Right ventricle myocardium inferior (tissue), 1 donor: ENCODE measurements at regions not wholly inside any gene's neighbourhood (a gene's known extent, or its start where the extent isn't known, plus 50 kb on each side); places are given as distances from the start of the nearest gene placed in this dataset.

Experiments used
- ATAC-seq: fragments of 200-7000 bp; cut with Tn5 transposase; one replicate; pipeline ENCODE4 v1.9.1; 2020; ENCODE audit warnings: mild to moderate bottlenecking, moderate library complexity
- DNase-seq: peaks from one replicate; pipeline ENCODE4 v3.0.0; 2021; ENCODE audit errors: missing footprints
- intact Hi-C: fragments of 100-400 bp; cut with DNase I; formaldehyde crosslinking; loops from one replicate; pipeline ENCODE4 v1.11.0; 2022
- donor health status: DM: no; HTN: yes; CAD: no; lungs with severe emphysema.

- no peak for DNase-seq
- ATAC-seq: peak; percentile 33
These were observed 272.4 kb upstream of the TPM1 start for GRCh38 chr15:62770111-62770660.

DNA sequence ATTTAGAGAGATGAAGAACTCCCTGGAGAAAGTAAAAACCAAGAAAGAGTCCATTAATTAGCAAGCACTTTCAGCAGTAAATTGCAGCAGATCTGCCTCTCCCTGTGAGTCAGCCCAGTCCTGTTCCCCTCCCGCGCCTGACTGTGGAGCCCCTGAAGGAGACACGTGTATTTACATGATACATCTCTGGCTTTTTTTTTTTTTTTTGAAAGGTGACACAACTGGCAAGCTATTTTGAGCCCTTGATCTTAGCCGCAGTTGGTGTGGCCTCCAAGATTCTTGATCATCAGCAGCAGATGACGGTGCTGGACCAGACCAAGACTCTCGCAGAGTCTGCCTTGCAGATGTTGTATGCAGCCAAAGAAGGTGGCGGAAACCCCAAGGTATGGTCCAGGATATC lies 271.8 kb upstream of the TPM1 start:
- intact Hi-C loops: no loop called here
- DNase-seq (no peak), ATAC-seq (no peak)

More at GRCh38 chr15:62770111-62770660, 272.4 kb upstream of the TPM1 start:
- intact Hi-C loops: no loop called here

GRCh38 chr15:62771234-62771633 lies 271.3 kb upstream of the TPM1 start:
- no peak for ATAC-seq

DNA sequence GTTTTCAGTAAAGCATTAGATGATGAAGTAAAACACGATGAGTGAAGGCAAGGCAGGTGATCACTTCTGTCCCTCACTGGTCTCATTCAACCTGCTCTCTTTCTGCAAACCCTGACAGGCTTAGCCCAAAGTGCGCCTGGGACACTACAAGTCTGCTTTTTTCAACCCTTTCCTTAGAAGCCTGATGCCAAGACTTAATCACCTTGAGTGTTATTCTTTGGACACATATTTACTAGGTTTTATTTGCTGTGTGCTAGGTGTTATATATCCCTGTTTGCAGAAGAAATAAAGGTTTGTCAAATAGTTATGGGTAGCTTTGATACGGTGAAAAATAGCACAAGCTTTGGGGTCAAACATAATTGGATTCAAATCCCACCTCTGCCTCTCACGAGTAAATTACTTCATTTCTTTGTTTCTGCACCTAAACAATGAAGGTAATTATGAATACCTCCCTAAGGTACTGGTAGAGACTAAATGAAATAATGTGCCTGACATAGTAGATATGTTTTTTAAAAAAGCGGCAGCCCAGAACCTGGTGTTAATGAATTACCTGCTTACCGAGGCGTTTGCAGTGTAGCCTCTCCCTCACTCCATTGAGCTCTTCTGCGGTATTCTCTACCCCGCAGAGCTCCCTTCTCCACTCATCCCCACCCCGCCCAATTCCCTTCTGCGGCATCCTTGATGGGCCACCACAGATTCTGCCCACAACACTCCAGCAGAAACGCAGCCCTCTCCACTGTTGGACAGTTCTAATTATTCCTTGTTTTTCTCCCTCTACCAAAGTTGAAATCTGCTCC lies 269.0 kb upstream of the TPM1 start:
- no peak for DNase-seq
- intact Hi-C loops: no loop called here
- no peak for ATAC-seq

More at GRCh38 chr15:62771234-62771633, 271.3 kb upstream of the TPM1 start:
- no peak for DNase-seq
- intact Hi-C loops: no loop called here

DNA sequence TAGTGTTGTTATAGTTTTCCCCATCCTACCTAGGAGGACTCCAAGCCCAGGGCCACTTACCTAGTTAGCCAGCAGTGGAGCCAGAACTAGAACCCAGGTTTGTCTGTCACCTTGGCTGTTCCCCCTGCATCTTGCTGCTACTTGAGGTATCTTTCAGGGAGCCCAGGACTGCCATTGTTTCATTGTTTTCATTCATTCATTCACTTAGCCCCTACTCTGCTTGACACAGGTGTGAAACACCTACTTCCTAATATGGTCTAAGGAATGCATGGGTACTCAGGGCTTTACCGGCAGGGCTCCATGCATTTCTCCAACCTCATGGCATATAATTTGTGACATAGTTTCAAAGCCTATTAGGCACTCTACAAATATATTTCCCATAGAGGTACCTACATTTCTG lies 266.6 kb upstream of the TPM1 start:
- intact Hi-C loops: no loop called here
- ATAC-seq (no peak), DNase-seq (no peak)

GRCh38 chr15:62777671-62778070 lies 264.9 kb upstream of the TPM1 start:
- ATAC-seq (no peak), DNase-seq (no peak)
- intact Hi-C loops: no loop called here

DNA sequence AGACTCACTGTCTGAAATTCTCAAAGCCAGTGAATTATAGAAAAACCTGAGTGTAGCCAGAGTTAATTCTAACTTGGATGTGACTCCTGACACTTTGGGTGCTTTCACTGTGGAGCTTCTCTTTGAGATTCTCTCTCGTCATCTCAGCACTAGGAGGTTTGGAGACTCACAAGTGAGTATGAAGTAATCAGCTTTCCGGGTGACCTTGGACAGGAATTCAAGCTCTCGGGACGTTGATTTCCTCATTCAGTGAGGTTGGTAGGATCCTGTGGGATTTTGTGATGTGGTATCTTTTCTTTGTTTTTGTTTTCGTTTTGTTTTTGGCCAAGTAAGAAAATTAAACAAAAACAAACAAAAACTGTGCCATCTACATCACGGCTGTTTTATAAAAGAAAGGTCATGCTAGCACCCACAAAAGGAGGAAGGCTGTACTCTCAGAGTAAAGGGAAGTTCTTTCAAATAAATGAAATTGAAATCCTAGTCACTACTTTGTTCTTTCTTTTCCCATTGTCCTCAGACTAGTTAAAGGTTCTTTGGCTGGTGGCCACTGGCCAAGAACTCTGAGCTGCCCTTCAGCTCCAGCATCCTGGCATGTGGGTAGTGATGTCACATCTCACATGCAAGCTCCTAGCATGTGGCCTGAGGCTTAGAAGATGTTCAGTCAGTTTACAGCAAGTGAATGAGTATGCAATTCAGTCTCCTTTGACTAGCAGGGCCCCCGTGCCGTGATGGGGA lies 263.3 kb upstream of the TPM1 start:
- ATAC-seq: no peak
- intact Hi-C loops: no loop called here
- no peak for DNase-seq

GRCh38 chr15:62779899-62780298 lies 262.6 kb upstream of the TPM1 start:
- ATAC-seq (no peak), DNase-seq (no peak)
- intact Hi-C loops: loop anchor here (5.0 kb wide), 1 partner anchor 117 kb away; no protein-coding TSS in a partner anchor

- no peak for DNase-seq
- intact Hi-C loops: loop anchor here (5.0 kb wide), 1 partner anchor 116 kb away; no protein-coding TSS in a partner anchor
- ATAC-seq: peak; percentile 17
These were observed 261.5 kb upstream of the TPM1 start for GRCh38 chr15:62781081-62781497.

GRCh38 chr15:62782071-62782841 lies 260.3 kb upstream of the TPM1 start:
- ATAC-seq (peak; percentile 92), DNase-seq (peak; percentile 80)
- intact Hi-C loops: loop anchor here (1.0 to 5.0 kb wide), 4 partner anchors 61 to 311 kb away; no protein-coding TSS in a partner anchor

- ATAC-seq (no peak), DNase-seq (no peak)
- intact Hi-C loops: loop anchor here (1.0 to 5.0 kb wide), 4 partner anchors 60 to 310 kb away; no protein-coding TSS in a partner anchor
These were observed 259.7 kb upstream of the TPM1 start for GRCh38 chr15:62782896-62783295.

GRCh38 chr15:62783303-62783957 lies 259.1 kb upstream of the TPM1 start:
- ATAC-seq: no peak
- no peak for DNase-seq
- intact Hi-C loops: loop anchor here (2.0 to 5.0 kb wide), 2 partner anchors 59 to 114 kb away; no protein-coding TSS in a partner anchor

DNA sequence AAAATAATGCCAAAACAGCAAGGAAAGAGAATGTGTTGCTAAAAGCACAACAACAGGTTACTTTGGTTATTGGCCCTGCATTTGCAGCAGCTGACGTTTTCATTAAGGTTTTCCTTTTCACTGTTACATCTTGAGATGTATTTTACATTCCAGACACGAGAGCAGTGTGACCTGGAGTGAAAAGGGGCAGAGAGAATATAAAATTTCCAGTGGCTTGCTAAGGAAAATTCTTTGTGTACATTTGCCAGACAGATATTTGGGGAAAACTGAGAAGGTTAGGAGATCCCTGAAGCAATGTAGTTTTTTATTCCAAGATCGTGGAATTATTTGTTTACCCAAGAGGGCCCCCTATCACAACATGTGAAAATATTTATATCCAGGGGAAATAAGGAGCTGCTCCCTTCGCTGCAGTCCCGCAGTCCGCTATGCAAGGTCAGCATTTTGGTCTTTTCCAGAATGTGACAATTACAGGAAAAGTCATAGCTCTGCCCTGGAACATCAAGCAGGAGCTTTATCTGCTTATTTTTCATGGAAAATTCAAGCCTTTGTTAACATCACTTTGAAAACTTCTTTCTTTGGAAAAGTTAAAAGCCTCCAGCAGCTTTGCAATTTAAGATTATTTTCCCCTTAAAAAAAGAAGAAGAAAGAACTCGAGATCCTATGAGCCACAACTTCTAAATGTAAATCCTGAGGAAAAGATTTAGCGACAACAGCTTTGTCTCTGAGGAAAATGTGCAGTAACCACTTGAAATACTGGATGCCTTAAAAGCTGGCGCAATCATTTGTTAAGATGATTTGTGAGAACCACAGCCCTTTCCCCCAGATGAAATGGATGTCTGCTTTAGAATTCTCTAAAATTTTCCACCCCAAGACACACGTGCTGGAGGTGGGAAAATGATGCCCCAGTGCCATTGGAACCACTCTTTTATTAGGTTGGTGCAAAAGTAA lies 256.4 kb upstream of the TPM1 start:
- no peak for DNase-seq
- no peak for ATAC-seq
- intact Hi-C loops: no loop called here

DNA sequence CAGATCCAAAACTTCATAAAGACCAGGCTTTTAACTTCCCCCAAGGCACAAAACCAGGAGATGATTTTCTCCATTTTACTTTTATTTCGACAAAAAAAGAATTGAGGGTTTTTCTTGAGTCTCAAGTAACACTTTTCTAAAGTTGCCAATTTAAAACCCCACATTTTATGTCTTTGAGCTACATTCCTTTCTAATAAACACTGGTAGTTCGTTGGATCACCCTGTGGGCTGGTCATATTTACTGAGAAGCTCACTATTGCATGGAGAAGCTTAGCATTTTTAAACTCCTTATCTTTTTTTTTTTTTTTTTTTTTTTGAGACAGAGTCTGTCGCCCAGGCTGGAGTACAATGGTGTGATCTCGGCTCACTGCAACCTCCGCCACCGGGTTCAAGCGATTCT lies 255.1 kb upstream of the TPM1 start:
- no peak for ATAC-seq
- DNase-seq: no peak
- intact Hi-C loops: no loop called here

GRCh38 chr15:62788224-62788623 lies 254.3 kb upstream of the TPM1 start:
- intact Hi-C loops: no loop called here

DNA sequence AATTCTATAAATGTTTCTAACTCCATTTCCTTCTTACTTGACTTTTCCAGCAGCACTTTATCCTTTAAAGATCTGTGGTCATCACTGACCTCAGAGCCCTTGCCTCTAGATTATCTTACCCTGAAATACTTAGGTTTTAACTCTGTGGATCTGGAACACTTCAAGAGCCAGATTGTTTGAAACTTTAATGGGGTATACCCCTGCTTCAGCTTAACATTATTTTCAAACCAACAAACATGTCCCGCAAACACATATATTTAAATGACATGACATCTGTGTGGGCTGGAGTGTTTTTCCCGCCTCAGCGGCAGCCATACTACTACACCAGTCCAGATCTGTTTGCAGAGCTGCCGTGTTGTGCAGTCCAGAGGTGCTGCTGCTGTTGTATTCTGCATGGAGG lies 252.0 kb upstream of the TPM1 start:
- DNase-seq: no peak
- no peak for ATAC-seq
- intact Hi-C loops: no loop called here

More at GRCh38 chr15:62788224-62788623, 254.3 kb upstream of the TPM1 start:
- DNase-seq (no peak), ATAC-seq (no peak)

DNA sequence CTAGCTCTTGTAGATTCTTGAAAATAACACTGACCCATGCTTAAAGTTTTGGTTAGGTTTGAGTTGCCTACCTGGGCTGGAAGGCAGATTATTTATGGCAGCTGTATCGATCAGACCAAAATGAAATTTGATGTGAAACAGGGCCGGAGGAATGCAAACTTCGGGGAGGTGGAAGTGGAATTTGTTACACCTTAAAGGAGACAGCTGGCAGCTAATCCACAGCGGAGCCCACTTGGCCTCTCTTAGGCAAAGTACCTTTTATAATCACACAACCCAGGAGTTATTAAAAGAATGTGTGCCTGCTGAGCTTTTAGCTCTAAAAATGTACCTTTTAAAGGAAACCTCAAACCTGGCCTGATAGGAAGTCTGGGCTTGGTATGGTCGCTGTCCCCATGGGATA lies 250.9 kb upstream of the TPM1 start:
- DNase-seq: no peak
- intact Hi-C loops: no loop called here
- no peak for ATAC-seq
